Activated B cell treated with CpG ODN at 0.5 μM for 24 hours (primary cell): ENCODE measurements at regions not wholly inside any gene's neighbourhood (a gene's known extent, or its start where the extent isn't known, plus 50 kb on each side); places are given as distances from the start of the nearest gene placed in this dataset.

Experiments used
- ATAC-seq: fragments of 200-7000 bp; cut with Tn5 transposase; one replicate; pipeline ENCODE4 v1.10.0; 2021; ENCODE audit warnings: low read depth, mild to moderate bottlenecking, moderate library complexity
- CTCF ChIA-PET: fragments of 350-600 bp; sonication (Branson Sonifier 250); formaldehyde crosslinking; loops from one replicate; lab custom pipeline; 2021; ENCODE audit warnings: antibody characterized with exemption; lab: Charles Lee
- POLR2A ChIA-PET: fragments of 350-600 bp; sonication (Branson Sonifier 250); formaldehyde crosslinking; loops from one replicate; lab custom pipeline; 2021; ENCODE audit warnings: antibody characterized with exemption; lab: Charles Lee
- DNase-seq: peaks from one replicate; pipeline ENCODE4 v3.0.0; 2022
- H3K27ac Mint-ChIP-seq: one replicate; pipeline ENCODE4 v1.8.0; 2020; ENCODE audit warnings: mixed read lengths
- H3K27me3 Mint-ChIP-seq: one replicate; pipeline ENCODE4 v1.8.0; 2021; ENCODE audit warnings: mixed read lengths
- H3K36me3 Mint-ChIP-seq: one replicate; pipeline ENCODE4 v1.8.0; 2021; ENCODE audit warnings: low read depth, mixed read lengths
- H3K4me1 Mint-ChIP-seq: one replicate; pipeline ENCODE4 v1.8.0; 2021; ENCODE audit warnings: mixed read lengths
- H3K4me3 Mint-ChIP-seq: one replicate; pipeline ENCODE4 v1.8.0; 2020; ENCODE audit warnings: mild to moderate bottlenecking, mixed read lengths
- H3K9me3 Mint-ChIP-seq: one replicate; pipeline ENCODE4 v1.8.0; 2020; ENCODE audit warnings: mixed read lengths
- CTCF ChIP-seq: fragments of 200-600 bp; IDR thresholded peaks from one replicate; pipeline ENCODE4 v1.8.0; 2022; ENCODE audit warnings: antibody characterized with exemption, mild to moderate bottlenecking
- intact Hi-C: fragments of 100-400 bp; cut with micrococcal nuclease; formaldehyde crosslinking; loops from one replicate; pipeline ENCODE4 v1.15.1; 2024

- no peak for TF ChIP-seq CTCF
- H3K27ac Mint-ChIP-seq, result no peak overlapping the region
- ChIA-PET POLR2A (no interaction called here), CTCF (no interaction called here)
- intact Hi-C loops, result no loop called here
- peaks cover 6% of the 10 kb centered on the region for H3K27me3 Mint-ChIP-seq
- H3K4me1 Mint-ChIP-seq, result no peaks in the 10 kb centered on the region
- no peak overlapping the region for H3K4me3 Mint-ChIP-seq
- ATAC-seq (no peak), DNase-seq (no peak)
- H3K9me3 Mint-ChIP-seq, result peaks cover 11% of the 10 kb centered on the region
- no peaks in the 10 kb centered on the region for H3K36me3 Mint-ChIP-seq
Measured at GRCh38 chr22:27401321-27401720, 400.2 kb downstream of the MN1 start.

- peaks cover 6% of the 10 kb centered on the region for H3K27me3 Mint-ChIP-seq
- TF ChIP-seq CTCF, result no peak
- no peaks in the 10 kb centered on the region for H3K4me1 Mint-ChIP-seq
- H3K9me3 Mint-ChIP-seq, result peaks cover 11% of the 10 kb centered on the region
- intact Hi-C loops, result no loop called here
- no peaks in the 10 kb centered on the region for H3K36me3 Mint-ChIP-seq
- H3K27ac Mint-ChIP-seq, result no peak overlapping the region
- DNase-seq (no peak), ATAC-seq (no peak)
- no peak overlapping the region for H3K4me3 Mint-ChIP-seq
- ChIA-PET POLR2A (no interaction called here), CTCF (interaction anchor here (0.6 kb wide), 1 partner anchor 73 kb away, joined by 3 read pairs; no protein-coding TSS in a partner anchor)
Measured at GRCh38 chr22:27404441-27404840, 397.1 kb downstream of the MN1 start.

GRCh38 chr22:27405672-27406388 lies 395.7 kb downstream of the MN1 start:
- no peak for TF ChIP-seq CTCF
- Mint-ChIP-seq H3K4me1 (no peaks in the 10 kb centered on the region), H3K27me3 (peaks cover 4% of the 10 kb centered on the region), H3K9me3 (peaks cover 11% of the 10 kb centered on the region), H3K4me3 (no peak overlapping the region), H3K36me3 (no peaks in the 10 kb centered on the region), H3K27ac (no peak overlapping the region)
- DNase-seq (no peak), ATAC-seq (no peak)
- ChIA-PET POLR2A (no interaction called here), CTCF (no interaction called here)
- intact Hi-C loops, result no loop called here

GRCh38 chr22:27406389-27406861 lies 395.1 kb downstream of the MN1 start:
- no peak for TF ChIP-seq CTCF
- no peaks in the 10 kb centered on the region for H3K4me1 Mint-ChIP-seq
- H3K27ac Mint-ChIP-seq, result no peak overlapping the region
- no peak overlapping the region for H3K4me3 Mint-ChIP-seq
- CTCF ChIA-PET, result no interaction called here
- H3K27me3 Mint-ChIP-seq, result peaks cover 2% of the 10 kb centered on the region
- H3K9me3 Mint-ChIP-seq, result peaks cover 11% of the 10 kb centered on the region
- DNase-seq, result no peak
- intact Hi-C loops, result no loop called here
- no peak for ATAC-seq
- no peaks in the 10 kb centered on the region for H3K36me3 Mint-ChIP-seq
- POLR2A ChIA-PET, result no interaction called here

GRCh38 chr22:27407369-27407985 lies 394.1 kb downstream of the MN1 start:
- no peak overlapping the region for H3K4me3 Mint-ChIP-seq
- intact Hi-C loops, result no loop called here
- peaks cover 8% of the 10 kb centered on the region for H3K9me3 Mint-ChIP-seq
- no peaks in the 10 kb centered on the region for H3K36me3 Mint-ChIP-seq
- CTCF ChIA-PET, result no interaction called here
- no peaks in the 10 kb centered on the region for H3K4me1 Mint-ChIP-seq
- ATAC-seq (no peak), DNase-seq (no peak)
- no peak for TF ChIP-seq CTCF
- POLR2A ChIA-PET, result no interaction called here
- no peak overlapping the region for H3K27ac Mint-ChIP-seq
- H3K27me3 Mint-ChIP-seq, result no peaks in the 10 kb centered on the region
